Stimulated activated CD8-positive, alpha-beta memory T cell treated with anti-CD3 and anti-CD28 coated beads, Interleukin-2, amount 100 ng/mL, for 1 hour (primary cell): ENCODE measurements at regions not wholly inside any gene's neighbourhood (a gene's known extent, or its start where the extent isn't known, plus 50 kb on each side); places are given as distances from the start of the nearest gene placed in this dataset.

Experiments
- DNase-seq, 2 donors: peaks; one replicate each; pipeline ENCODE4 v3.0.0-alpha.2; 2020; ENCODE audit warnings: low read depth in 2 of 2

DNA sequence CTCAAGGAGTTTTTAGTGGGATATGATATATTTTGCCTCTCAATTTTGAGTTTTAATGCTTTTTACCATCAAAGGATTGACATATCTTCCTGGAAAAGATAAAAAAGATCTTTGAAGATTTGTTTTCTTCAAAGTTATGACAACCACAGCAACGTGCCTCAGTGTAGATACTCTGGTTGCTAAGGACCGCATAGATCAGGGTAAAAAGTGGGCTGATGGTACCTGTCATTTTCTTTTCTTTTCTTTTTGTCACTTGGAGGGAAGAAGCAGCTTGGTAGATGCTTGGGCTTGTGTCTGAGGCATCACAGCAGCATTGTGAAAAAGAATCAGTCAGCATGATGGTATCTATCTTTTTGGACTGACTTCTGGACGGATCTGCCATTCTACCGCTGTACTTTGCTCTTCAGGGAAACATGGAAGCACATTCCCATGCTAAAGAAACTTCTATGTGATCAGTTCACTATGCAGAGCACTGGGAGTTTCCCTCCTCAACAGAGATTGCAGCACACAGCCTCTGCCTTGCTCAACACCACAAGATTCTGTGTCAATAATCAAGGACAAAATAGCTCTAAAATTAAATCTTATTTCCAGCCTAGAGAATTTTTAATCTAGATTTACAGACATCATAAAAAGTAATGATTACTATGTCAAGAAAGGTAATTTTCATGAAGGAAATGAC, 54.8 kb upstream of the SGK1 start:
- no peak for DNase-seq

DNA sequence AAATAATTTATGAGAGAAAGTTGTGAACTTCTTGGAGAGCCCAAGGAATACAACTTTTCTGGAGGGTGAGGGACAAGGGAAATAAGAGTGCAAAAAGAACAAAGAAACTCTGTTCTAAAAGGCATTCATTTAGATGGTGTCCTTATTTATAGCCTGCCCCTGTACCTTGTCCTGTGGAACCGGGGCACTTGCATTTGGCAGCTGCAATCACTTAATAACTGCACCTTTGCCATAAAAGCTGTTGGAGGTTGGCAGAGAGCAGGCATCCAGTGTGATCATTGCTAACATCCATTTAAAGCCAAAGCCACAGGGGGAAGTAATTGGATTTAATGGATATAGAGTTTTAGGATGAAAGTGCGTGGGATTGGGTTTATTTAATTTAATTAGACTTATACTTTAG, 50.8 kb upstream of the SGK1 start:
- DNase-seq: no peak
